ENCODE measurements at regions not wholly inside any gene's neighbourhood (a gene's known extent, or its start where the extent isn't known, plus 50 kb on each side); places are given as distances from the start of the nearest gene placed in this dataset.

- H3K4me3 ChIP-seq (ENCODE audit: low read depth, low read length): no peak overlapping the region
- DNase-seq (ENCODE audit: low read depth): peak; percentile 17
These were observed 1329.5 kb upstream of the TENM3 start for GRCh38 chr4:180913750-180914149.

GRCh38 chr4:180923486-180923885, 1319.7 kb upstream of the TENM3 start:
- peak; percentile 49 for DNase-seq (ENCODE audit: low read depth)
- no peak overlapping the region for H3K4me3 ChIP-seq (ENCODE audit: low read depth, low read length)

- no peak overlapping the region for H3K4me3 ChIP-seq (ENCODE audit: low read depth, low read length)
- no peak for DNase-seq (ENCODE audit: low read depth)
These were observed 1317.4 kb upstream of the TENM3 start for GRCh38 chr4:180925805-180926204.

GRCh38 chr4:180926277-180926676, 1316.9 kb upstream of the TENM3 start:
- H3K4me3 ChIP-seq (ENCODE audit: low read depth, low read length): no peak overlapping the region
- DNase-seq (ENCODE audit: low read depth): no peak

- H3K4me3 ChIP-seq (ENCODE audit: low read depth, low read length): no peak overlapping the region
- DNase-seq (ENCODE audit: low read depth): no peak
These were observed 1310.7 kb upstream of the TENM3 start for GRCh38 chr4:180932370-180933001.

GRCh38 chr4:180937083-180937482, 1306.1 kb upstream of the TENM3 start:
- no peak overlapping the region for H3K4me3 ChIP-seq (ENCODE audit: low read depth, low read length)
- no peak for DNase-seq (ENCODE audit: low read depth)

- H3K4me3 ChIP-seq (ENCODE audit: low read depth, low read length): no peak overlapping the region
- no peak for DNase-seq (ENCODE audit: low read depth)
These were observed 1302.5 kb upstream of the TENM3 start for GRCh38 chr4:180940680-180941079.

- DNase-seq (ENCODE audit: low read depth): no peak
- H3K4me3 ChIP-seq (ENCODE audit: low read depth, low read length): no peak overlapping the region
These were observed 1300.8 kb upstream of the TENM3 start for GRCh38 chr4:180942367-180942916.

GRCh38 chr4:180946188-180946587, 1297.0 kb upstream of the TENM3 start:
- no peak overlapping the region for H3K4me3 ChIP-seq (ENCODE audit: low read depth, low read length)
- no peak for DNase-seq (ENCODE audit: low read depth)

- H3K4me3 ChIP-seq (ENCODE audit: low read depth, low read length): no peak overlapping the region
- DNase-seq (ENCODE audit: low read depth): peak; percentile 29
These were observed 1295.8 kb upstream of the TENM3 start for GRCh38 chr4:180947425-180947824.

- DNase-seq (ENCODE audit: low read depth): no peak
- no peak overlapping the region for H3K4me3 ChIP-seq (ENCODE audit: low read depth, low read length)
These were observed 1293.6 kb upstream of the TENM3 start for GRCh38 chr4:180949424-180950213.

GRCh38 chr4:180950377-180950776, 1292.8 kb upstream of the TENM3 start:
- no peak overlapping the region for H3K4me3 ChIP-seq (ENCODE audit: low read depth, low read length)
- no peak for DNase-seq (ENCODE audit: low read depth)

GRCh38 chr4:180951312-180951711, 1291.9 kb upstream of the TENM3 start:
- no peak overlapping the region for H3K4me3 ChIP-seq (ENCODE audit: low read depth, low read length)
- no peak for DNase-seq (ENCODE audit: low read depth)

GRCh38 chr4:180953572-180953971, 1289.6 kb upstream of the TENM3 start:
- no peak overlapping the region for H3K4me3 ChIP-seq (ENCODE audit: low read depth, low read length)
- DNase-seq (ENCODE audit: low read depth): no peak

GRCh38 chr4:180960743-180961401, 1282.3 kb upstream of the TENM3 start:
- no peak overlapping the region for H3K4me3 ChIP-seq (ENCODE audit: low read depth, low read length)
- no peak for DNase-seq (ENCODE audit: low read depth)

- H3K4me3 ChIP-seq (ENCODE audit: low read depth, low read length): no peak overlapping the region
- no peak for DNase-seq (ENCODE audit: low read depth)
These were observed 1280.9 kb upstream of the TENM3 start for GRCh38 chr4:180962268-180962667.

GRCh38 chr4:180966312-180966711, 1276.9 kb upstream of the TENM3 start:
- no peak overlapping the region for H3K4me3 ChIP-seq (ENCODE audit: low read depth, low read length)
- no peak for DNase-seq (ENCODE audit: low read depth)

- H3K4me3 ChIP-seq (ENCODE audit: low read depth, low read length): no peak overlapping the region
- DNase-seq (ENCODE audit: low read depth): no peak
These were observed 1275.3 kb upstream of the TENM3 start for GRCh38 chr4:180967936-180968335.

GRCh38 chr4:180973894-180974293, 1269.3 kb upstream of the TENM3 start:
- DNase-seq (ENCODE audit: low read depth): no peak
- H3K4me3 ChIP-seq (ENCODE audit: low read depth, low read length): no peak overlapping the region

GRCh38 chr4:180990931-180991330, 1252.3 kb upstream of the TENM3 start:
- H3K4me3 ChIP-seq (ENCODE audit: low read depth, low read length): no peak overlapping the region
- DNase-seq (ENCODE audit: low read depth): no peak

Data from skeletal muscle cell (primary cell).